PC-3 (cell line): ENCODE measurements at regions not wholly inside any gene's neighbourhood (a gene's known extent, or its start where the extent isn't known, plus 50 kb on each side); places are given as distances from the start of the nearest gene placed in this dataset.

Experiments used
- EZH2 ChIP-seq: fragments of 300-600 bp; sonication (generic); IDR thresholded peaks from one replicate; pipeline ENCODE4 v1.6.1; 2017; ENCODE audit warnings: antibody characterized with exemption, mild to moderate bottlenecking, low read length; ENCODE audit not compliant: unreplicated experiment
- EZH2phosphoT487 ChIP-seq: fragments of 300-600 bp; sonication (generic); IDR thresholded peaks from 2 replicates; pipeline ENCODE4 v1.6.1; 2018; ENCODE audit warnings: mild to moderate bottlenecking, antibody characterized with exemption, low read length, borderline replicate concordance
- TF ChIP-seq, protein P1 (sequence below): fragments of 300-600 bp; sonication (generic); conservative IDR thresholded peaks from 2 replicates; pipeline ENCODE4 v1.5.1; 2017; ENCODE audit warnings: antibody characterized with exemption, low read depth, mild to moderate bottlenecking, low read length

DNA sequence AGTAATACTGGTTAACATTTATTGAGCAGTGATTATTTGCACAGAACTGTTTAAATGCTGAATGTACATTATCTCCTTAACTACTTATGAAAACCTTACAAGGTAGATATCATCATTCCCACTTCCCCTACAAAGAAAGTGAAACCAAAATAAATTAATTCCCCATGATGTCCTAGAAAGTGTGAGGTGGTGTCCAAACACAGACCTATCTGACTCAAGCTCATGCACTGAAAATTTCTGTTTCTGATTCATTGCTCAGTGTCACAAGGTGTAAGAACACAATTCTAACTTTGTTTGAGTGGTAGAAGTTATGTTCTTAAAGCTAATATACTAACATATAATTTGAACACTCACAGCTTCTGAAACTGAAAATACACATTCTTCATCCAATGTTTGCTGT, 178.7 kb downstream of the MRPL39 start:
- TF ChIP-seq EZH2phosphoT487 (no peak), EZH2 (no peak)
- TF ChIP-seq, protein P1, sequence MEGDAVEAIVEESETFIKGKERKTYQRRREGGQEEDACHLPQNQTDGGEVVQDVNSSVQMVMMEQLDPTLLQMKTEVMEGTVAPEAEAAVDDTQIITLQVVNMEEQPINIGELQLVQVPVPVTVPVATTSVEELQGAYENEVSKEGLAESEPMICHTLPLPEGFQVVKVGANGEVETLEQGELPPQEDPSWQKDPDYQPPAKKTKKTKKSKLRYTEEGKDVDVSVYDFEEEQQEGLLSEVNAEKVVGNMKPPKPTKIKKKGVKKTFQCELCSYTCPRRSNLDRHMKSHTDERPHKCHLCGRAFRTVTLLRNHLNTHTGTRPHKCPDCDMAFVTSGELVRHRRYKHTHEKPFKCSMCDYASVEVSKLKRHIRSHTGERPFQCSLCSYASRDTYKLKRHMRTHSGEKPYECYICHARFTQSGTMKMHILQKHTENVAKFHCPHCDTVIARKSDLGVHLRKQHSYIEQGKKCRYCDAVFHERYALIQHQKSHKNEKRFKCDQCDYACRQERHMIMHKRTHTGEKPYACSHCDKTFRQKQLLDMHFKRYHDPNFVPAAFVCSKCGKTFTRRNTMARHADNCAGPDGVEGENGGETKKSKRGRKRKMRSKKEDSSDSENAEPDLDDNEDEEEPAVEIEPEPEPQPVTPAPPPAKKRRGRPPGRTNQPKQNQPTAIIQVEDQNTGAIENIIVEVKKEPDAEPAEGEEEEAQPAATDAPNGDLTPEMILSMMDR, result no peak
